A673 (cell line): ENCODE measurements at regions not wholly inside any gene's neighbourhood (a gene's known extent, or its start where the extent isn't known, plus 50 kb on each side); places are given as distances from the start of the nearest gene placed in this dataset.

Experiments
- EZH2 ChIP-seq: fragments of 200-600 bp; sonication (generic); IDR thresholded peaks from 2 replicates; pipeline ENCODE4 v1.6.1; 2017; ENCODE audit warnings: borderline replicate concordance, low read depth, mild to moderate bottlenecking, mixed read lengths, antibody characterized with exemption, low read length; ENCODE audit not compliant: poor library complexity, severe bottlenecking
- TF ChIP-seq, protein P1 (sequence below): fragments of 300-800, 200-600 bp; sonication (generic); conservative IDR thresholded peaks from 2 replicates; pipeline ENCODE4 v1.5.1; 2017; ENCODE audit warnings: low read depth, mild to moderate bottlenecking, antibody characterized with exemption, low read length, moderate library complexity, mixed read lengths

- TF ChIP-seq, protein P1, sequence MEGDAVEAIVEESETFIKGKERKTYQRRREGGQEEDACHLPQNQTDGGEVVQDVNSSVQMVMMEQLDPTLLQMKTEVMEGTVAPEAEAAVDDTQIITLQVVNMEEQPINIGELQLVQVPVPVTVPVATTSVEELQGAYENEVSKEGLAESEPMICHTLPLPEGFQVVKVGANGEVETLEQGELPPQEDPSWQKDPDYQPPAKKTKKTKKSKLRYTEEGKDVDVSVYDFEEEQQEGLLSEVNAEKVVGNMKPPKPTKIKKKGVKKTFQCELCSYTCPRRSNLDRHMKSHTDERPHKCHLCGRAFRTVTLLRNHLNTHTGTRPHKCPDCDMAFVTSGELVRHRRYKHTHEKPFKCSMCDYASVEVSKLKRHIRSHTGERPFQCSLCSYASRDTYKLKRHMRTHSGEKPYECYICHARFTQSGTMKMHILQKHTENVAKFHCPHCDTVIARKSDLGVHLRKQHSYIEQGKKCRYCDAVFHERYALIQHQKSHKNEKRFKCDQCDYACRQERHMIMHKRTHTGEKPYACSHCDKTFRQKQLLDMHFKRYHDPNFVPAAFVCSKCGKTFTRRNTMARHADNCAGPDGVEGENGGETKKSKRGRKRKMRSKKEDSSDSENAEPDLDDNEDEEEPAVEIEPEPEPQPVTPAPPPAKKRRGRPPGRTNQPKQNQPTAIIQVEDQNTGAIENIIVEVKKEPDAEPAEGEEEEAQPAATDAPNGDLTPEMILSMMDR = no peak
- TF ChIP-seq EZH2 = no peak
Observed at GRCh38 chr18:55763298-55763697, 175.3 kb upstream of the TCF4 start.
